LHCN-M2 (cell line): ENCODE measurements at regions not wholly inside any gene's neighbourhood (a gene's known extent, or its start where the extent isn't known, plus 50 kb on each side); places are given as distances from the start of the nearest gene placed in this dataset.
"Not testable (repeated sequence)": the region's sequence is repeated elsewhere in the genome, so short reads cannot be mapped to it uniquely, and the experiment has no call there.

ENCODE experiments used
- DNase-seq: peaks from one replicate; pipeline ENCODE4 v3.0.0-alpha.2; 2012; ENCODE audit warnings: low read depth

DNA sequence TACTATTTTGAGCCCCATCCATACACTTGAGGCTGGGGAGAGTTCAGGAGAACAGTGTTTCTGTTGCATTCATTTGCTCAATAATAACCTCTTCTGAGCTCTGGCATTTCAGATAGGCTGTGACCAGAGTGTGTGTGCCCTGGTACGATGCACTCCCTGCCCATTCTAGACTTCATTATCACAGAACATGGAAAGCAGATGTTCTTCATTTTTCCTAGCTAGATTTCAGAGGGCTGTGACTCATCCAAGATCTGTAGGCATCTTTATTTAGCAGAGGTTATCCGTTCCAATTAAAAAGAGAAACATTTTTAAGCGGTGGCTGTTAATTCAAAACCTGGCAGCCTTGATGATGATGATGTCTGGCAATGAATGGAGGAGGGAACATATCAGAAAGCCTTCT is 228.8 kb upstream of the EEF2KMT start:
- DNase-seq, result no peak

DNA sequence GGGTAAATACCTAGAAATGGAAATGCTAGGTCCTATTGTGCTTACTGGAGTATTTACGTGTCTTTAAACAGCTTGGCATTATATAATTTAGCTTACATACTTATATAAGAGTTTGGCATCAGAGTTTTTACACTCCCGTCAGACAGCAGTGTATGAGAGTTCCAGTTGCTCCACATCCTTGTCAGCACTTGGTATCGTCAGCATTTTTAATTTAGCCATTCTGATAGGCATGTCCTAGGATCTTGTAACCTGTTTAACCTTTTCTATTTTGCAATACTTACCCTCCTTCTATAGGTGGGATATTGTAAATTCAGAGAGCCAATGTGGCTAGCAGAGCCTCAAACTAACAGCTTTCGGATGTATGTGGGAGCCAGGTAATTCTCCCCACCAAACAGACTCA is 228.3 kb upstream of the EEF2KMT start:
- DNase-seq, result no peak

GRCh38 chr16:5323284-5324141 is 225.9 kb upstream of the EEF2KMT start:
- no peak for DNase-seq

GRCh38 chr16:5321930-5322329 is 224.3 kb upstream of the EEF2KMT start:
- no peak for DNase-seq

- no peak for DNase-seq
These were observed 222.2 kb upstream of the EEF2KMT start for GRCh38 chr16:5319799-5320198.

- no peak for DNase-seq
These were observed 218.3 kb upstream of the EEF2KMT start for GRCh38 chr16:5315914-5316313.

GRCh38 chr16:5314377-5314776 is 216.8 kb upstream of the EEF2KMT start:
- DNase-seq, result no peak

GRCh38 chr16:5309946-5310611 is 212.5 kb upstream of the EEF2KMT start:
- no peak for DNase-seq

GRCh38 chr16:5305023-5305422 is 207.4 kb upstream of the EEF2KMT start:
- DNase-seq, result no peak

- no peak for DNase-seq
These were observed 204.9 kb upstream of the EEF2KMT start for GRCh38 chr16:5302372-5303114.

GRCh38 chr16:5298202-5298601 is 200.6 kb upstream of the EEF2KMT start:
- no peak for DNase-seq

DNA sequence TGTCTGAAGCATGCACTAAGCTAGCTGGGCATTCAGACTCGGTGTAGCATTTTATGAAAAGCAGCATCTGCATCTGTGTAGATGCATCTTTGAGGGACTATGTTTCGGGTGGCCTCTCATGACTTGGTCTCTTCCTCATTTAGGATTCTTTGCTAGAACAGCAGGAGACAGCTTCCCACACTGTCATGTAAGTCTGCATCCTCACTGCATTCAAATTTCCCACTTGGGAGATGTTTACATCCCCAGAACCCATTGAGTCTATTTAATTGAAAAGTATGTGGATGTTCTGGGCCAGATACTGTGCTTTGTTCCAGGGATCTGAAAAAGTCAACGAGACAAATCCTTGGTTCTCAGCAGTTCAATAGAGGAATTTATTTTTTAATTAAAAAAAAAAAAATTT is 198.6 kb upstream of the EEF2KMT start:
- DNase-seq, result no peak

DNA sequence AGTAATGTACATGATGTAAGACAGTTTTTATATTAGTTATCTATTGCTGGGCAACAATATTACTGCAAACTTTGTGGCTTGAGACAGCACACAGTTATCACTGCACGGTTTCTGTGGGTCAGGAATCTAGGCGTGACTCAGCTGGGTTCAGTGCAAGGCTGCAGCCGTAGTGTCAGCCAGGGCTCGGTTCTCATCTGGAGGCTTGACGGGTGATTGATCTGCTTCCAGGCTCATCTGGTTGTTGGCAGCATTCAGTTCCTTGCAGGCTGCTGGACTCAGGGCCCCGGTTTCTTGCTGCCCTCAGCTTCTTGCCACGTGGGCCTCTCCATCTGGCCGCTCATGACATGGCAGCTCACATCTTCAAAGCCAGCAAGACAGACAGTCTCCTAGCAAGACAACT is 197.7 kb upstream of the EEF2KMT start:
- not testable (repeated sequence) for DNase-seq

DNA sequence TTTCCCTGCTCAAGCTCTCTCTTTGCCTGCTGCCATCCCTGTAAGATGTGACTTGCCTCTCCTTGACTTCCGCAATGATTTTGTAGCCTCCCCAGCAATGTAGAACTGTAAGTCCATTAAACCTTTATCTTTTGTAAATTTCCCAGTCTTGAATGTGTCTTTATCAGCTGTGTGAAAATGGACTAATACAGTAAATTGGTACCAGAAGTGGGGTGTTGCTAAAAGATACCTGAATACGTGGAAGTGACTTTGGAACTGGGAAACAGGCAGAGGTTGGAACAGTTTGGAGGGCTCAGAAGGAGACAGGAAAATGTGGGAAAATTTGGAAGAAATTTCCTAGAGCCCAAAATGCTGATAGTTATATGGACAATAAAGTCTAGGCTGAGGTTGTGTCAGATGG is 184.6 kb upstream of the EEF2KMT start:
- not testable (repeated sequence) for DNase-seq

GRCh38 chr16:5257462-5257861 is 159.9 kb upstream of the EEF2KMT start:
- DNase-seq, result no peak

GRCh38 chr16:5252791-5253190 is 155.2 kb upstream of the EEF2KMT start:
- no peak for DNase-seq

DNA sequence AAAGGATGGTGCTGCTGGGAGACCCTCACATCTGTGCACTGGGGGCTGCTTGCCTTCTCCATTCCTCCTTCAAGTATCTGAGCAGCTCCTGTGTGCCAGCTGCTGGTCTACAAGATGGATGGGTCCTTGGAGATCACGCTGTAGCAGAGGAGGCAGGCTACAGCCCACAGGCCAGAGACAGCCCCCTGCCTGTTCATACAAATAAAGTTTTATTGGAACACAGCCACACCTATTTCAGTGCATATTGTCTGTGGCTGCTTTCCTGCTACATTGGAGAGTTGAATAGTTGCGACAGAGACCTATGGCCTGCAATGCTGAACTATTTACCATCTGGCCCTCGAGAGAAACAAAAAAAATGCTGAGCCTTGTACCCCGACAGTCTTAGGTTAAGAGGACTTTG is 149.8 kb upstream of the EEF2KMT start:
- not testable (repeated sequence) for DNase-seq

DNA sequence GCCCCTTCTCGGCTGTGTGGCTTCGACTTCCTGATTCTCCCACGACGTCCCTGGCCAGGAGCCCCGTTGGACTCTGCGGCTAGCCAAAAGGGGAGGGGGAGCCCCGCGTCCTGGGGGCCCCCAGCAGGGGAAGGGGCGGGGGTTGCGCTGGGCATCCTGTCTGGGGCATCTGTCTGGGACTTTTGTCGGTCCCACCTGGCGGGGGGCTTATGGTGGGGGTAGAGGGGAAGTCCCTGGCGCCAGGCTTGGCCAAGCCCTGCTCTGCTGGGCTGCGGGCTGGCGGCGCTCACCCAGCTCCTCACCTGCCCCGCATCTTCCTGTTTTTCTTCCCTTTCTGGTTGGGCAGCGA is 142.7 kb upstream of the EEF2KMT start:
- DNase-seq, result not testable (repeated sequence)

- not testable (repeated sequence) for DNase-seq
These were observed 142.1 kb upstream of the EEF2KMT start for GRCh38 chr16:5239472-5240277.

GRCh38 chr16:5235119-5235518 is 137.5 kb upstream of the EEF2KMT start:
- DNase-seq, result no peak

DNA sequence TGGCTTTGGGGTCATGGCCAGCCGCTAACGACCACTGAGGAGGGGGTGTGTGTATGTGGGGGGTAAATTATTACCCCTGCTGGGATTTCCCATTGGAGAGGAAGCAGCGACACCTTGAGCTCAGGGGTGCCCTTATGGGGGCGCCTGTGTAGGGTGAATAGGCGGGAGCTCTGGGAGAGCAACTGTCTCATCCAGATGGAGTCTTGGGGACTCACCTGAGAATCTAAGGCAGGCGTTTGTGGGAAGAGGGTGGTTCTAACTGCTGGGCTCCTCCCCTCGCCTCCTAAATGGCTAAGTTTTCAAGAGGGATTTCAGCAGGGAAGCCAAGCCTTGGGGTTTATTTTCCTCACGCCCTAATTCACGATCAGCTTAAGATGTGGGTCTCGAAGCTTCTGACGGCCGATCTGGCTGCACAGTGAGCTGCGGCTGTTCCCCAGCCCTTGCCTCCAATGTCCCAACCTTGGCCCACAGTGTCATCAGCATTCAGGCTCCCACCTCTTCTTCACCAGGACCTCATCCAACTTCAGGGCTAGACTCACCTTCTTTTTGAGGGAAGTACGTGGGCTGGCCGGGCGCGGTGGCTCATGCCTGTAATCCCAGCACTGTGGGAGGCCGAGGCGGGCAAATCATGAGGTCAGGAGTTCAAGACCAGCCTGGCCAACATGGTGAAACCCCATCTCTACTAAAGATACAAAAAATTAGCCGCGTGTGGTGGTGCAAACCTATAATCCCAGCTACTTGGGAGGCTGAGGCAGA is 136.9 kb upstream of the EEF2KMT start:
- DNase-seq, result no peak
